Ureter (tissue), 1 donor: ENCODE measurements at regions not wholly inside any gene's neighbourhood (a gene's known extent, or its start where the extent isn't known, plus 50 kb on each side); places are given as distances from the start of the nearest gene placed in this dataset.

ENCODE experiments used
- DNase-seq: peaks from one replicate; pipeline ENCODE4 v3.0.0-alpha.2; 2020; ENCODE audit warnings: low spot score
- donor health status: DM: yes; HTN: yes; CAD: no.

DNA sequence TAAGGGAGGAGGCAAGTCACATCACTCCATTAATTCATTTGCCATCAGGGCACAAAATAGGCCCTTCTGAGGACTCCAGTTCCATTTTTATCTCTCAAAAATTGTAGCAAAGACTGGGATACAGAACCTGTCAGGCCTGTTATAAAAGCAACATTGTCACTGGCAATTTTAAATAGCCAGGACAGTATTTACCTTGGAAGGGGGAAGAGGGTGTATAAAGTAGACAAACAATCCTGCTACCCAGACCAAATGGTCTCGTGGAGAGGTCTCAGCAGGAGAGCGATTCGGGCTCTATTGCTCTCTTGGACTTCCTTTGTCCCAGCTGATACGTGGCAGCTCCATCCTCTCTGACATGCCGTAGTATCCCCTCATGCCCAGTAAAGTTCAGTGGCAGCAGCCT, 740.3 kb upstream of the HS6ST1 start:
- DNase-seq = no peak

DNA sequence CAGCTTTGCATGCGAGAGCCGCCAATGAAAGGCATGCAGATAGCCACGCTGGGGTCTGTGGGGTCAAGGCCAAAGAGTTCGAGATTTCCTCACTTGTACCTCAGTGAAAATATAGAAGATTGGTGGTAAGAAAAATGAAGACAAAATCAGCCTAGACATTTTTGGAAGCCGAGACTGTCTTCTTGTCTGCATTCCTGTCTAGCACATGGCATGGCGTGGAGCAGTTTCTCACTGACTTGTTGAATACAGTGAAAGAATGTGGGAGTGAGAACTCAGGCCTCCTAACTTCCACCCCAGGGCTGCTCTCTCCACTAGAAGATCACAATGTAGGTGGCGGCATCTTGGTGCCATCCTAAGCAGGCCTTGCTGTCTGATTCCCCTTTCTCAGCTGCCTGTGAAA, 740.8 kb upstream of the HS6ST1 start:
- no peak for DNase-seq

DNA sequence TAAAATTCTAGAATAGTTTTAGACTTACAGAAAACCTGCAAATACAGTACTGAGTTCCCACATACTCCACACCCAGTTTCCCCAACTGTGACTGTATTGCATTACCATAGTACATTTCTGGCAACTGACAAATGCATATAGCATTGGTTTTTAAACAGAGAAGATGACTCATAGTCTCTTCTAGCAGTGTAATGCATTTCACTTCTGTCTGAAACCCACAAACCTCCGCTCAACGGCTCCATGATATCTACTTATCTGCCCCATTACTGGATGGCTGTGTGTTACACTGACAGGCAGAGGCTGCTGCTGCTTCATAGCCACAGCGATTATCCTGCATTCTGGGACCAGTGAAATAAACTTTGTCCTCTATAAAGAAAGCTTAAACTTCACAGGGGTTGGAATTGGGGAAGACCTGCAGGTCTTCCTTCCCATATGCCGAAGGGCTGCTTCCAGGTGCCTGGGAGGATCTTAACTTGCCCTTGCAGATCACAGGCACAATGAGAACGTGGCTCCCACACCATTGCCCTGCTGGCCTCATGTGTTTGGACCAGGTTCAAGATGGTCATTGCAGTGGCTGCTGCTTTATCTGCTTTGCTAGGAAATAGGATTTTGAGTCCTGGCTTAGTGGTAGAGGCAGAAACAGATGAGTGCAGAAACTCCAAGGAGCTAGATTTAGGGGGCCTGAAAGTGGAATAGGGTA, 742.6 kb upstream of the HS6ST1 start:
- DNase-seq = no peak

DNA sequence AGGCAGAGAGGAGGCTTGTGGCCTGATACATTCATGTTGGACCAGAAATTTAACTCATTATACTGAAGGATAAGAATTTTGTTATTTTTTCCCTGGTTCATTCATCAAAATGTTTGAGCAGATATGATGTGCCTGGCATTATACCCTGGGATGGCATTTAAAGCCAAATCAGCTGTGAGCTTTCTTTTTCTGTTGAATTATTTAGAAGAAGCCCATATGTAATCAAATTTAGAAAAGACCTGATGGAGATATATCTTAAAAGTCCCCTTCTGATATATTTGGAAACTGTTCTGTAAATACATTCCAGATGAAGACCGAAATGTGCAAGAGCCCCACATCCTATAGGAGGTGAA, 743.1 kb upstream of the HS6ST1 start:
- DNase-seq = no peak

DNA sequence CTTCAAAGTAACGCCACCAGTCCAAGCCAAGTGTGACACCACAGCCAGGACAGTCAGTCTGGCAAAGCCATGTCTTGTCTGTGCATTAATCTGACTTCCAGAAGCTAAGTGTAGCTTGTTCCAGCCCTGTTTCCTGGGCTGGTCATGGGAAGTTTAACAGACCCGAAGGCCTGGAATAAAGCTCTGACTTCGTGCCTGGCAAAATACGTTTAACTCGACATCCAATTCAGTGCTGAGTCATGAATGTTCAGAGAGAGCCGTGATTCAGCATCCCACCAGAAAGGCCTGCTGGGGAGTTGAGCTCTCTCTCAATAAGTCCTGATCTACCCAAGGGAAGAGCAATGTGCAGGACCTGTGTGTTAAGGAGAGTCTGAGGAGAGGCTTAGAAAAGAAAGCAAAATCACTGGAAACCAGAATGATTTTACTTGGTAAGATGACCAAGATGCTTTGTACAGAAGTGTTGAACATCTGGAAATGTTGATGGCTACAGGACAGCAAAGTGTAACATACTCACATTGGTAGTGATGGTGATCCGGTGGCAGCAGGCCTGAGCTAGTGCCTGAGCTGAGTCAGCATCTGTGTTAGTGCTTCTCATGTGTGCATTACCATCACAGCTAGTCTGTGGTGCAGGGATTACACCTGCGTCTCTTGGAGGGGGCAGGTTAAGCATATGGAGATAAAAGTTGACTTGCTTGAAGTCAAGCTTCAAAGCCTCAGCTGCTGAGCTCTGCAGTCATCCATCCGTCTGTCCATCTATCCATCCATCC, 743.7 kb upstream of the HS6ST1 start:
- DNase-seq = no peak

DNA sequence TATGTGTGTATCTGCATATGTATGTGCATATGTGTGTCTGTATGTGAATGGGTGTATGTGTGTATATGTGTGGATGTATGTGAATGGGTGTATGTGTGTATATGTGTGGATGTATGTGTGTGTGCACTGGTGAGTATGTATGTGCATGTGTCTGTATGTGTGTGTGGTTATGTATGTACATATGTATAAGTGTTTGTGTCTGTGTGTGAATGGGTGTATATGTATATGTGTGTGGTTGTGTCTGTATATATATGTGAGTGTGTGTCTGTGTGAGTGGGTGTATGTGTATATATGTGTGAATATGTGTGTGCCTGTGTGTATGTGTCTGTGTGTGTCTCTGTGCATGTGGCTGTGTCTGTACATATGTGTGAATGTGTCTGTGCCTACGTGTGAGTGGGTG, 748.4 kb upstream of the HS6ST1 start:
- DNase-seq = no peak

DNA sequence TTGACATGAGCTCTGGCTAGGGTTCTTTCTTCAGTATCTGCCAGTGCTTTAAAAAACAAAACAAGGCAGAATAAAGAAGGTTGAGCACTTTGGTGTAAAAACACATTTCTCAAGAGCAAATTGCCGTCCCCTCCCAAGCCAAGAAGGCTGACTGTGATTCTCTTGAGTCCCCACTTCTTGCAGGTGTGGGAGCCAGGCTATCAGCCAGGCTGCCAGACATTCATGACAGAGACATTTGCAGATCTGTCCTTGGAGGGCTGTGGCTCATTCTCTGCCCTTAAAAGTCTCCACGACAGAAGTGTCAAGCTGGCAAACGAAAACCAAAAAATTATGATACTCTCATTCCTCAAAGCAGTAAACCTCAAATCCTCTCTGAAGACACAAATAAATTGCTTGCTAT, 749.3 kb upstream of the HS6ST1 start:
- no peak for DNase-seq

DNA sequence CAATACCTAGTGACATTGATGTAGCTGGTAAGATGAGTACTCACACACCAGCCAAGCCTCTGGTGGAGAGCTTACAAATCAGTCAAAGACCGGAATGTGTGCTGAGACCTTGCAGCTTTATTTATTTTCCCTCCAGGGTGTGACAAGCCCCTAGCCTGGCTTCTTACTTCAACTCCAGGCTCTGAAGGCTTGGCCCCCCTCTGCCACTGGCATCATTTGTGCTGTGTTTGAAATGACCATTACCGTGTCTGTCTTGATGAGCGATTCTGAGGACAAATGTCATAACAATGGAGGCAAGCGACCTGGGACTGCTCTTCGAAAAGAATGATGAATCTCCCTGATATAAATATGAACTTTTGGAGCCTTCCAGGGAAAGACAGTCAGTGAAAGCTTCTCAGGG, 749.9 kb upstream of the HS6ST1 start:
- no peak for DNase-seq

DNA sequence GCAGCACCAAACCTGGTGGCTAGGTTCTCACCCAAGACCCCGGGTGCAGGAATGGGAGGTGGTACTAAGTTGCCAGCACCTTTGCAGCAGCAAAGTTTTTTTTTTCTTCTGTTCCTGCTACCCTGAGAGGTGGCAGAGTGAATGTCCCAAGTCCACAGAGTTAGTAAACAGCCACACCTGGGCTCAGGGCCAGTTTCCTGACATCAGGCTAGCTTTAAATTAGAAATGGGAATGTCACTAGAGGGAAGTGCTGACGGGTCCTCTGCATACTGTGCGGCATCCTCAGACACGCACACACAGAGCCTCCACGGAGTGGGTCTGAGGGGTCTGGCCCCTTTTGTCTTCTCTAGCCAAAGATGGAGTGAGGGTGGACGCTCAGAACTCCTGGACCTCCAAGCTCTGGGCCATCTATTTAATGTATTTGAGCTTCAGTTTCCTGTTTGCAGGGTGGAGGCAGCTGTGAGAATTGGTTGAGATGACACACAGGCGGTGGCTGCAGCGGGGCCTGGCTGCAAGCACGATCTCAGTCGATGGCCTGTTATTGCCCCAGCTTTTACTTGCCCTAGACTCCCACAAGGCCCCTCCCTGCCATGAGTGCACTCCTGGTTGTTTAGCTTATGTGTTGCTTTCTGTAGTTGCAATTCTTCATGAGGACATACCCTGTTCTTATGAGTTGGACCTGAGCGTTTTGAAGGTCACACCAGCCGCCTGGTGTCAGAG, 751.4 kb upstream of the HS6ST1 start:
- DNase-seq = no peak

DNA sequence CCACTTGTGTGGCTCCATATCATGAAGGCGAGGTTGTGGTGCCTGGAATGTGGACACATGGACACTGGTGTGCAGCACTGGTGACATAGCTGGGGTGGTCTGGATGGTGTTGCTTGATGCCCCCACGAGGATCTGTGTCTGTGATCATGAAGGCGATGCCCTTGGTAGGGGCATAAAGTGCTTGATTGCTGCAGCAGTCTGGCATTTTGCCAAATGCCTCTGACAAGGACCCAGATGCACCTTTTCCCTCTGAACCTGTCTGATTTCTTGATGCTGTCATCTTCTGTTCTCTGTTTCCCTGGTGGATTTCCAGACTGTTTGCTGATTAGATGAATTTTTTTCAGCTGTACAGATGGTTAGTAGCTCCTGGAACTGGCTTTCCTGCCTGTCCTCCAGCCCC, 752.0 kb upstream of the HS6ST1 start:
- DNase-seq = no peak

DNA sequence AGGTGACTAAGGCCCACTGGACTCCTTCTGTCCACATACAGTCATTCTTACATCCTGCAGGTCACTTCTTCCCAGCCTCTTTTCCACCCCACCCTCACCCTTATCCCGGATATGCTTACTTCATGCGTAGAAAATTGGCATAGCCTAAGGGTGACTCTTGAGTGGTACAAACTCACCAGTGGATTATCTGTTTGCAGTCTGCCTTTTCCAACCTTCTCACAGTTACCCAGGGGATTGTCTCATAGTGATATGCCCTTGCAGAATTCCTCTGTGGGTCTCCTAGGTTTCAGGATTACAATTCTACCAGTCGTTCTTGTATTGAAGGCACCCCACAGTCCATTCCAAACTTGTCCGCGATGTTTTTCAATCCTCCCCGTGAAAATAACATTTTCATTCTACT, 752.9 kb upstream of the HS6ST1 start:
- no peak for DNase-seq

DNA sequence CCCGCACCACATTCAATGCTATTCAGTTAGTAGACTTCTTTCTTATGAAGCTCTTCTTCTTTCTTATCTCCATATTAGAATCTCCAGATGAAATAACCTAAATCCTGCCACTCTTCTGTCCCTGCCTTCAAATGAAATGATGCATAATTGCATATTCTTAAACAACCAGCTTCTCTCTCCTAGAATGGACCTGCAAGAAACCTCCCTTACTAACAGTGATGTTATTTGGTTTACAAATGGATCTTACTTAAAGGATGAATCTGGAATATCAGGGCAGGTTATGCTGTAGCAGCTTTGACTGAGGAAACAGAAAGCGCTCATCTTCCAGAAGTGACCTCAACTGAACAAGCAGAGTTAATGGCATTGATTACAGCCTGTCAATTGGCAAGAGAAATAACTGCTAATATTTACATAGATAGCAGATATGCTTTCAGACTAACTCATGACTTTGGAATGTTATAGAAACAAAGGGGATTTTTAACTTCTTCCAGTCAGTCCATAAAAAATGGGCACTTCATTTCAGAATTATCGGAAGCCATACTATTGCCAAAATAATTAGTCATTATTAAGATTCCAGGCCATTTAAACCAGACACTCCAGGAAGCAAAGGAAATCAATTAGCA, 755.7 kb upstream of the HS6ST1 start:
- DNase-seq = no peak

DNA sequence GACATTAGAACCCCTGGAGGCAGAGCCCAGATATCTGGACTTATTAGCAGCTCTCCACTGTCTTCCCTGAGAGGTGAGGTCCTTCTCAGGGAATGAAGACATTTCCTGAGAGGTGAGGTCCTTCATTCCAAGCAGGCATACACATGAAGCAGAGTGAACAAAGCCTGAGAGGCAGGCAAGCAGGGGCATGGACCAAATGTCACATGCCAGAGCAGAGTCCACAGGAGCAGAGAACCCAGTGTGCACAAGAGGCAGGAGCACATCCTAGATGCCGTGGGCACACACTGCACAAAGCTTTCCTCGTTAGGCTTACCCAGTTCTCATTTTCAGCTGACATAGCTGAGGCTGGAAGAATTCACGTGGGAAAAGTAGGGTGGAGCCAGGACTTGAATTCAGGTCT, 759.9 kb upstream of the HS6ST1 start:
- DNase-seq = no peak

DNA sequence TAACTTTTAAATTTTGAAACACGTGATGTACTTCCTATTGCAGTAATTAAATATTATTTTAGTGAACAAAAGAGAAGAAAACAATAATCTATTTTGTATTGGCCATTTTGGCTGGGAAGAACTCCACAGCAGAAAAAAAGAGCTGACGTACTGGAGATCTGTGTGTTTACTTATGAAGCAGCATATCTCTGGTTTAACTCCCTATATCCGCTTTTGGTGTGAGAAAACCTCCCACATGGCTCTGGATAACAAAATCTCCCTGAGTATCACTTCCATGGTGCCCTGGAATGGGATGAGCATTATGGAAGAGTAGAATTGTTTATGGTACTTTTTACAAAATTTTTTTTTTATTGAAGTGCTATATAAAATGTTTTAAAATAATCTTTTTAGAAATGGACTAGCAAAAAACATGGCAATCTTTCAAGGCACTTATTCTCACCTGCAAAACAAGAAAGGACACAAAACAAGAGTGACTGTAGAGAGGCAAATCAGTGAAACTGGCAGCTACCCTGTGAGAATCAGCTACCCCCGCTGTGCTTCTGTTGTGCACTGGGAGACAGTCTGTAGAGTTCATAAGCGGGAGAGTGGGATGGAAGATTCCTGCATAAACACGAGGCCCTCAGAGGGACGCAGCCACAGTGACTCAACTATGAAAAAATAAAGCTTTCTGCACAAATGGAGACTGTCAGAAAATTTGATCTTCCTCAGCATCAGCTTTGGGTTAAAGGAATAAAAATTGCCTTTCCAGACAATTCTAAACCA, 762.2 kb upstream of the HS6ST1 start:
- no peak for DNase-seq

DNA sequence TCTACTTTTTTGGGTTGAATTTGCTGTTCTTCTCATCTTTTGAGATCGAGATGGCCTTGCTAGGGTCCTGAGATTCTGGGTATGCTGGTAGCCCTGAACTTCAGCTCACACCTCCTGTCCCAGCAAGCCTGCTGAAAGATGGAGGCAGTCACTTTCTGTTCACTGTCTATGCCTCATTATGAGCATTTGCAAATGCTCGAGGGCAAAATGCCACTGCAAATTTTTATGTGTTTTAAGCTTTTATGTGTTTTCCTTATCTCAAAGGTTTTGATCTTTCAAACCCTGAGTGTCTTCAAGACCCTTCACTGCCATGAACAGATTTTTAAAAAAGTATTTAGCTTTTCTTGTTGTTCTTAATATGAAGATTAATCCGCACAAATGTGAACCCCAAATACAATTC, 766.7 kb upstream of the HS6ST1 start:
- no peak for DNase-seq

DNA sequence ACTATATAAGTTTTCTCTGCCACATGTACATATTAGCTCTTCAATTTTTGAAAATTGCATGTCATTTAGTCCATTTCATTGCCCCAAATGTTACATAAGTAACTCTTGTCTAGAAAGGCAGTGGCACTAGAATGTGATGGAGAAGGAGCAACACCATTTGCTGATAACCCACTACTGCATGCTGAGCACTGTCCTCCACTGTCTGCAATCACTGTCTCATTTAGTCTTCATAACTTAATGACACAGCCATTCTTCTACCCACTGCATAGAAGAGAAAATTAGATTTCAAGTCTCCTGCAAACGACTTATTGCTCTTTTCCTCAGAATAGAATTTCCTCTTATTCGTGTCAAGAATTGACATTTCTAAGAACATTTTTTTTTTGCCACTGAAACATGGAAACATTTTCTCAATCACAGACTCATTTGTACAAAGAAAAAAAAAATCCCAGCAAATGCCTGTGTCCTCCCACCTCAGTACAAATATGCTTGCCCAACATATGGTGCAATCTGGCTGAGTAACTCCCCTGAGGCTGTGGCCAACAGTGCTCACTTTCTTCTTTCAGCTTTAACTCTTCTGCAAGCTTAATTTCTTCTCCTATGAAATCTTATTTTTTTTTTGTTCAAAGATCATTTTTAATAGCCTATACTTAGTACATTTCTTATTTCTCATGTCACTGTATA, 768.6 kb upstream of the HS6ST1 start:
- DNase-seq = no peak

DNA sequence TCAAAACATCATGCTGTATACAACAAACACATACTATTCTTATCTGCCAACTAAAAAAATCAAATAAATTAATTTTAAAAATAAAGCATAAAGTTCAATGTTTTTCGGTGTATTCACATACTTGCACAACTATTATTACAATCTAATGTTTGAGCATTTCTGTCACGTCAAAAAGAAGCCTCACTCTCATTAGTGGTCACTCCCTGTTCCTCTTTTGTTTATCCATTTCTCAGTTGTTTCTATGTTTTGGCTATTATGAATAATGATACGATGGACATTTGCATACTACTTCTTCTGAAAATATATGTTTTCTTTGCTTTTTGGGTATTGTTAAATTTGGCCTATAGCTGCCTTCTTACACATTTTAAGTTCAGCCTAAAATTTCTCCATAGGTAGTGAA, 773.0 kb upstream of the HS6ST1 start:
- no peak for DNase-seq

DNA sequence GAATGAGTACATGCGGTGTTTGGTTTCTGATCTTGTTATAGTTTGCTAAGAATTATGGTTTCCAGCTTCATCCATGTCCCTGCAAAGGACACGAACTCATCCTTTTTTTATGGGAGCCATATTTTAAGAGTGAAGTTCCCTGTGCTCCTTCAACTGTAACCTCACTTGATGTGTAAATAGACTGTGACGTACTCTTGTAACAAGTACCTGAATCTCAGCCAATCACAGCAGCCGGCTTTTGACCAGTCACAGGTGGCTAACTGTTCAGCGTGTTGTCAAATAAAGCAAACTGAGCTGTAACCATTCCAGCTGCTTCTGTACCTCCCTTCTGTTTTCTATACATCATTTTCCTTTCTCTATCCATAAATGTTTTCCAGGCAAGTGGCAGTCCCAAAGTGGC, 774.3 kb upstream of the HS6ST1 start:
- no peak for DNase-seq

DNA sequence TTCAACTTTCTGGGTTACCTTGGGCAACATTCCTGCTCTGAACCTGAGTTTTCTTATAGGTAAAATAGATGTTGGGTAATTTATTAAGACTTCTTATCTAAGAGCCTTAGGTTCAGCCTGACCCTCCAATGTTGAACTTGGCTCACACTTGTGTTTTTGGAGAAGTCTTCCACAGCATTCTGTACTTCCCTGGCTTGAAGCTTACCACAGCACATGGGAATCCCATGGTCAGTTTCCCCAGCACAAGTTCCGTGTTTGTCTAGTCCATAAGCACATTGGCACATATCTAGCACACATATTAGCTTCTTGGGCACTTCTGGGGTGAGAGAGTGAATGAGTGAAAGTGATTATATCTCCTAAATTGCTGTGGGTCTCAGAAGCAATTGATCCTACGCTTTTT, 782.5 kb upstream of the HS6ST1 start:
- no peak for DNase-seq

DNA sequence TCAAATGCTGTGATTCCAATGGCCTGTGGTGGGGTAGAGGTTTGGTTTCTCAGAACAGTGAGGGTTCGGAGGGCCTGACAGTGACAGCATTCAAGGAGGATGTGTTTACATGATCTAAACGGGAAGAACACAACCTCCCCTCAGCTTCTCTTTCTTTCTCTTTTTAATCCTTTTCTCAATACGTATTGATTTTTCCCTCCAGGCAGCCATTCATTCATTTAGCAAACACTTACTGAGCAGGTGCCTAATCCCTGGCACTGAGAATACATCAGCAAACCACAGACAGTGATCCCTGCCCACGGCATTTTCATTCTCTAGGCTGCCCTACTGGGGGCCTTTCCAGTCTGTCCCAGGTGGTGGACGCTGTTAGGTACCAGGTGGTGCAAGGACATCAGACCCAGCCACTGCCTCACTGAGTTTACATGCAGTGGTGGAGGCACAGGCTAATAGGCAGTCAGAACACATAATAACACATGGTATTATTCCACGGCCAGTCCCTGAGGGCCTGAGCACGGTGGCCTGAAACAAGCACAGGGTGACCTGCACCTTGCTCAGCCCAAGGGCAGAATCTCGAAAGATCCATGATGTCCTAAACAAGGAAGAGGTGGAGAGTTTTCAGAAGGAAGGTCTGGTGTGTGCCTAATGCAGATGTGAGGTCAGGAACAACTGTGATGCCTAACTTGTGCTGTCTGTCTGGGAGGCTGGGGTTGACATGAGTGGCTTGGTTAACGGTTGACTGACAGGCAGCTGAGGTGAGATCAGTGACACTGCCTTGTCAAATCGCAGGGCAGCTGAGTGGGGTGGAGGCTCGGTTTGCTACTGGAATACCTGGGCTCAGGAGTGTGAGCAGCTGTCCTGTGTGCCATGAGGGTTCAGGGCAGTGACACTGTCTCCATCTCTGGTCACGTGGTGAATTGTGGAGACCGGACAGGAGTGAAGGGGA, 785.5 kb upstream of the HS6ST1 start:
- DNase-seq = no peak
